ENCODE measurements at regions not wholly inside any gene's neighbourhood (a gene's known extent, or its start where the extent isn't known, plus 50 kb on each side); places are given as distances from the start of the nearest gene placed in this dataset.
"Not testable (repeated sequence)": the region's sequence is repeated elsewhere in the genome, so short reads cannot be mapped to it uniquely, and the experiment has no call there.

DNA sequence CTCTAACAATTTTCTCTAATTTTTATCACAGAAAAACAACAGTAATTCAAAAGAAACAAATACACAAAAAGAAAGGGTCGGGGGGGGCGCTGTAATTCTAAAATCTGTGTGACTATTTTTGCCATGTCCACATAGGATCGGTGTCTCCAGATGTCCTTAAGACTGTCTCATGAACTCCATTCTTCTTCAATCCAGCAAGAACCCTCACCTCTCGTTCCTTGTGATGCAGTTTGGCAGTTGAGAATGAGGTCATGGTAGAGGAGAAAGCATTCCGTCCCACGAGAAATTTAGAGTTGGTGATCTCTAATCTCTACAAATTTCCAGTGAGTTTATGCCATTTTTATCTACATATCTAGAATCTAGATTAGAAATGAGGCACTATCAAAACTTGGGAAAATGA is 394.7 kb downstream of the TFEC start:
- DNase-seq = no peak

DNA sequence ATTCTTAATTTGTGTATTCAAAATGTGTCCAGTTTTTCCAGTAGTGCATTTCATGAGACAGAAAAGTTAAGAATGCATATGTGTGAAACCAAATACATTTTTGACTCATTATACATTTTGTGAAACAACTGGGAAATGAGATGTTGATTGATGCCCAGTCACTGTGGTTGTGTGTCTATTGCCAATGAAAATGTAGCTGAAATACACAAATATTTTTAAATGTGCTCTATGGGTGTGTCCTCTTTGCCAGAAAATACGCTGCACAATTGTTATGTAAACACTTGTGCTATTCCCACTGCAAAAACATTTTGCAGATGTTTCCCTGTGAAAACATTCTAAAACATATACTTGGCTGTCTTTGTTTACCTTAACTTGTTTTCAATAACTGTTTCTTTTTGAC is 395.2 kb downstream of the TFEC start:
- DNase-seq = no peak

DNA sequence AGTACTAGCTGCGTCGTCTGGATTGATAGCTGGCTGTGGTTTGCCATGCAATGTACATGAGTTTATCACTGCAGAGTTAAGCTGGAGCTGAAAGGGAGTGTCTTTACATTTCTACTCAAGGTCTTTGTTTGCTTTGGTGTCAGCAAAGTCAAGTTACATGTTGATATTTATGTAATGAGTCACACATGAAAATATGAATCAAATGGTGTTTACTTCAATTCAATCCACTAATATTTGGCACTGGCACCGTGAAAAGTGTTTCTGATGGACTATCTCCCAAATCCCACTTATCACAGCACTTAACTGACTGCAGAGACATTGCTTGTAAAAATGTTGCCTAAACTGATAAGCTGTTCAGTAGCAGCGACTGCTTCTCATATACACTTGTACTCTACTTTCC is 395.9 kb downstream of the TFEC start:
- no peak for DNase-seq

DNA sequence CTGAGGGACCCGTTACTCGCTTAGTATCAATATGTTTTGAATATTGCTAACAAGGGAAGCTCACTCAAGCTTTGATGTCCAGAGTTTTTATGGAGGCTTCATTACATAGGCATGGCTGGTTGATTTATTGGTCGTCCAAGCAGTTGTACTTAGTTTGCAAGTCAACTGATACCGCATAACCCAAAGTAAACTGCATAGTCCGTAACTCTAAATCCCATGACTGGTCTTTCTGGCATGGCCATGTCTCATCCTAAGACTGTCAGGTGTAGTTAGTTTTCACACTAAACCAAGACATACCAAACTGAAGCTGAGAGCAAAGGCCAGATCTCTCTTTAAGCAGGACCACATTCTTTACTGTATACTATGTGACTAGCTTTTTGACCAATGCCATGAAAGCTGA is 397.9 kb downstream of the TFEC start:
- DNase-seq = no peak

DNA sequence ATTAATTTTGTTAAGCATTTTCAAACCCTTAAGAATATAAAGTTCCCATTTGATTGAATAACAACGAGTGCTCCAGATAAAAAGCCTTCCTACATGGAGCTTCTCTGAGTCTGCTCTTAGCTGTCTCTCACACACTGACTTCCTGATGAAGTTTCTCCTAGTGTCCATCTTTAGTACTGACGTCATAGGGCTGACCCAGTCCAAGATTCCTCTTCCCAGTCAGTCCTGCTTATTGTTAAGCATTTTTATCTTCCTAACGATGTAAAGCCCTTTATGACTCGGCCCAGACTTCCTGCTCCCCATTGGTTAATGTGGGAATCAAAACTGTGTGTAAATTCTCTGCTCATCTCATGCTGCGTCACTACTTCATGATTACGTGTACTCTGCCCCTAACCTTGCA is 398.8 kb downstream of the TFEC start:
- DNase-seq = no peak

DNA sequence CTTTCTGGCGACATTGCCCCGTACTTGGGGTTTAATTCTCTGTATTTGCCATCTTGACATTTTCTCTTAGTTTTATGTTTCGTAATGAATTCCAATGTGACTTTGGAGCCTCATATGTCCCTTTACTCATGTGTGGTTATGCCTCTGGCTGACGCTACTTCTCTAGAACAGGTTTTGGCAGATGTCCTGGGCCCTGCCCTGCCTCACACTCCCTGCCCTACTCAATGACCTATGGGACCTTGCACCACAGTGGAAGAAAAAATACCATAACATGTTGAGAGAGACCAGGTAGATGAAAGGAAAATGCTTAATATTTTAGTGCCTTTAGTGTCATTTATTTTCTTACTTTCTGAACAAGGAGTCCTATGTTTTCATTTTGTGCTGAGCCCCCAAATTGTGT is 400.5 kb downstream of the TFEC start:
- no peak for DNase-seq

DNA sequence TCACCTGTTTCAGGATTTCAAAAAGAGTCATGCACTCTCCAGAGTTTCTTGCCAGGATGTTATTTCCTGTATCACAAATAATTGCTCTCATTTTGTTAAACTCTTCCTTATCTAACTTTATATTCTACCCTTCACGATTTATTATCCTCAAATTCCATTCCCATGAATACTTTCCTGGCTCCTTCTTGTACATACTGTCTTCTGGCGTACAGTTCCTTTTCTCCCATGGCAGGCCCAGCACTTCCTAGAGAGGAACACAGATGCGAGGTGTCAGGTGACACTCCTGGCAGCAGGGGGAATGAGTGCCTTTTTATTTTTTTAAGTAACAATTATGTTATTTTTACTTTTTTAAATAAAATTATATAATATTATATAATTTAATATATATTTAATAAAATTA is 411.9 kb downstream of the TFEC start:
- DNase-seq = no peak

DNA sequence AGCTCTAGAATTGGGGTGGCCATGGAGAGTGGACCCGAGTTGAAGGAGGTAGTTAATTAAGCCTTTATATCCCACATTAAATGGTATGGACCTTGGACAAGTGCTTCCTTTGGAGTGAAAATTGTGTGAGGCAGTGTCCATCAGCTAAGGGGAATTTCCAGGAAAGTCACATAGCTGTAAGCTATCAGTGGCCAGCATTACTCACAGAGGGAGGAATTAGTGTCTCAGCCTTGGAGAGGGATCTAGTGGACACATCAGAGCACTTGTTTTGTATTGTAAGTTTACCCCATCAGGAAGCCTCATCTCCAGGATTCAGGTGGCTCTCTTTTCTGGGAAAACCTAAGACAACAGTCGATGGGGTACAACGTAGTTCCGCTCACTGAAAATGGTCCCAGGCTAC is 416.7 kb downstream of the TFEC start:
- no peak for DNase-seq

DNA sequence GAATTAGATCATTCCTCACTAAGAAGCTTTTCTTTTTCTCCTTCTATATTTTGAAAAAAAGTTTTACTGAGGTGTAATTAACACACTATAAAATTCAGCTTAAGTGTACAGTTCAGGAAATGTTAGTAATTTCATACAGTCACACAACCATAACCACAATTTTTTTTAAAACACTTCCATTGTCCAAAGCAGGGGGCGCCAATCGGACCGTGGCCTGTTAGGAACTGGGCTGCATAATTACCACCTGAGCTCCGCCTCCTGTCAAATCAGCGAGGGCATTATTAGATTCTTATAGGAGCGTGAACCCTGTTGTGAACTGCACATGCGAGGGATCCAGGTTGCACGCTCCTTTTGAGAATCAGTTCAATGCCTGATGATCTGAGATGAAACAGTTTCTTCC is 427.1 kb downstream of the TFEC start:
- no peak for DNase-seq

DNA sequence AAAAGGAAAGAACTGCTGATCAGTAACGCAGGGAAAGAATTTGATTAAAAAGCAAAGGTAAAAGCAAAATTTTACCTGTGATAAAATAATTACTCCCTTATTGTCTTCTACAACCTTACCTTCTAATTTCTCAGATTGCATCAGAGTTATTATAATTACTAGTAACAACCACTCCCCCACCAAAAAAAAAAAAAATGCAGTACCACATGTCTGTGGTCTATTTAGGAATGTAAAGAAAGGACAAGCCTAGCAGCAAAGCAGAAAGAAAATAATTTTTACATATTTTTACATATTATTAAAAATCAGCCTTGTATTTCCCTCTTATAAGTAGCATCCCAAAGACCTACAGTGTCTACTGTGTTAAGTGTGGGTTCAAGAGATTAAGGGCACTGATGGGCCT is 430.4 kb downstream of the TFEC start:
- DNase-seq = no peak

DNA sequence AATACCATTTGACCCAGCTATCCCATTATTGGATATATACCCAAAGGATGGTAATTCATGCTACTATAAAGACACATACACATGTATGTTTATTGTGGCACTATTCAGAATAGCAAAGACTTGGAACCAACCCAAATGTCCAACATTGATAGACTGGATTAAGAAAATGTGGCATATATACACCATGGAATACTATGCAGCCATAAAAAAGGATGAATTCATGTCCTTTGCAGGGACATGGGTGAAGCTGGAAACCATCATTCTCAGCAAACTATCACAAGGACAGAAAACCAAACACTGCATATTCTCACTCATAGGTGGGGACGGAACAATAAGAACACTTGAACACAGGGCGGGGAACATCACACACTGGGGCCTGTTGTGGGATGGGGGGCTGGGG is 431.4 kb downstream of the TFEC start:
- not testable (repeated sequence) for DNase-seq

DNA sequence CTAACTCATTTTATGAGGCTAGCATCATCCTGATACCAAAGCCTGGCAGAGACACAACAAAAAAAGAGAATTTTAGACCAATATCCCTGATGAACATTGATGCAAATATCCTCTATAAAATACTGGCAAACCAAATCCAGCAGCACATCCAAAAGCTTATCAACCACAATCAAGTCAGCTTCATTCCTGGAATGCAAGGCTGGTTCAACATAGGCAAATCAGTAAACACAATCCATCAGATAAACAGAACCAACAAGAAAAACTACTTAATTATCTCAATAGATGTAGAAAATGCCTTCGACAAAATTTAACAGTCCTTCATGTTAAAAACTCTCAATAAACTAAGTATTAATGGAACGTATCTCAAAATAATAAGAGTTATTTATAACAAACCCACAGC is 433.3 kb downstream of the TFEC start:
- DNase-seq = not testable (repeated sequence)

DNA sequence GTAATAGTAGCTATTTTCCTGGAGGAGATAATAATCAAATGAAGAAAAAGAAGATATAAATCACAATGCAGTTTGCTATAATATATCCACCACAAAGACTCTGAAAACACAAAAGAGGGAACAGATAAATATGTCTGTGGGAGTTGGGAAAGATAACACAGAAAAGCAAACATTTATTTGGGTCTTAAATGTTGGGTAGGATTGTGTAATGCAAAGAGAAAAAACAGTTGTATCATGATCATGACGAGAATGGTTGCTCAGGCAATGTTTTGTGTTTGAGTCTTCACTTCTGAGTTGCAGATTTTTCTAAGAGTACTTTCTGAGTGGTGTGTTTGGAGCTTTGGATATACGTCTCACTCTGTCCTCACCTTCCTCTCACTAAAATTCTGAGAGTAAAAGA is 437.5 kb downstream of the TFEC start:
- no peak for DNase-seq

DNA sequence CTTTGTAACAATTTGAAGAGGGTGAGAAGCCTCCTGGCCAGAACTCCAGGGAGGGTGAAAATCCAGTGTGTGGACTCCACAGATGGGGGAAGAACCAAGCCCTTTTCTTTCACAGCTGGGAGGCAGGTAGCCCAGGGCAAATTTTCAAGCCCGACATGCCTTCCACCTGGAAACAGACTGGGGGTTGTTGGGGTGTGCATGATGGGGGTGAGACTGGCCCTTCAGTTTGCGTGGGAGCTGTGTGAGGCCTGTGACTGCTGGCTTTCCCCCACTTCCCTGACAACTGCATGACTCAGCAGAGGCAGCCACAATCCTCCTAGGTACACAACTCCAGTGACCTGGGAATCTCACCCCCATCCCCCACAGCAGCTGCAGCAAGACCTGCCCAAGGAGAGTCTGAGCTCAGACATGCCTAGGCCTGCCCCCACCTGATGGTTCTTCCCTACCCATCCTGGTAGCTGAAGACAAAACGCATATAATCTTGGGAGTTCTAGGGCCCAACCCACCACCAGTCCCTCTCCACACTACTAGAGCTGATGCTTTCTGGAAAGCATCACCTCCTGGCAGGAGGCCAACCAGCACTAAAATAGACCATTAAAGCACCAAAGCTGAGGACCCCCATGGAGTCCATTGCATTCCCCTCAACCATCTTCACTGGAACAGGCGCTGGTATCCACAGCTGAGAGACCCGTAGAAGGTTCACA is 445.4 kb downstream of the TFEC start:
- DNase-seq = no peak

DNA sequence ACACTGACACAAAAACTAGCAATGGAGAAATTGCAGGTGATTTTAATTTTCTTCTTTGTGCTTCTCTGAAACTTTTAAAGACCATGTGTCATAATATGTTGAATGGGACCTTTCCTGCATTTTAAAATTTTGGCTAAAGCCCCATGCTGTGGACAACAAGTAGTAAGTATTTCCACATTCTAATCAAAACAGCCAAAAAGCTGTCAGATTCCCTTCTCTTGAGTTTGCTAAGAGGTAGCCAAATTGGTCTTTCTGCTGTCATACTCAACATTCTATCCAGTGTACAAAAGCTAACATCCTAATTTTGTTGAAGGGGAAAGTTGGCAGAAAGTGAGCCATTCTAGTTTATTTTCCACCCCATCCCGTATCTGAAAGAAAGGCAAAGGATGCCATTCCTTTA is 447.6 kb downstream of the TFEC start:
- no peak for DNase-seq

DNA sequence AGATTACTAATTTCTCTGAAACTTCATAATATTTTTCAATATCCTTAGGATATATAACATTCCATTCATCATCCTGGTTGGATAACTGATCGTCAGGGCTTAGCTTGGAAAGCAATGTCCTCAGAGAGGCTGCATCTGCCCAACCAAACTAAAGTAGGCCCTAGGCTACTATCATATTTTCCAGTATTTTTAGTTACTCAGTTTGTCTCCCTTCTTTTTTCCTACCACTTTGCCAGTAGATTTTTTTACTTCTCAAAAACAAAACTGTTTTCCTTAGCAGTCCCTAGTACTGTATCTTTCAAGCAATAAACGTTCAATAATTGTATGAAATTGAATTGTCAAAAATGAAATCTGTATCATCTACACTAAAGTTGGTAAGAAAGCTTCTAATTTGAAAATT is 452.0 kb downstream of the TFEC start:
- no peak for DNase-seq

DNA sequence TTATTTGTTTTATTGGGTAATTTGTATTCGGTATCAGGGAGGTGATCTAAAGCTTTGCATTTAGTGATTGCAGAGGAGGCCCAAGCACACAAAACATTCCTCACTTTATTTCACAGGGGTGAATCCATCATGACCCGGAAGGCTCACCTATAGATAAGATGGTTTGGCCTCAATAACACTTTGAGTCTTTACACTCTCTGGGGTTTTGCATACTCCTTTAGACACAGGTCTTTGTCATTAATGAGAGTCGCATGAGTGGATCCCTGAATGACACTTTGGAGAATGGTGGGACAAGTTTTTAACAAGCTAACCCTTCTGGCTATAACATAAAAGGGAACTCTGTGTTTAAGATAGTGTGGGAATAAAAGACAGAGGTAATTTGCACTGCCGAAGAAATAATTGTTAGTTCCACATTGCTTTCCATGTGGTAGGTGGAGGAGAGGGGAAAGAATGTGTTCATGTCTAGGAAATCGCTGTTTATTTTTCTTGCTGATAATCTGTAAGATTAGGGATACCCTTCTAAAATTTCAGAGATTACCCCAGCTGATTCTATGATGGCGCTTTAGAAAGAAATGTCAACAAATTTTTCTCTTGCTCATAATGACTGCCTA is 455.8 kb downstream of the TFEC start:
- DNase-seq = no peak

DNA sequence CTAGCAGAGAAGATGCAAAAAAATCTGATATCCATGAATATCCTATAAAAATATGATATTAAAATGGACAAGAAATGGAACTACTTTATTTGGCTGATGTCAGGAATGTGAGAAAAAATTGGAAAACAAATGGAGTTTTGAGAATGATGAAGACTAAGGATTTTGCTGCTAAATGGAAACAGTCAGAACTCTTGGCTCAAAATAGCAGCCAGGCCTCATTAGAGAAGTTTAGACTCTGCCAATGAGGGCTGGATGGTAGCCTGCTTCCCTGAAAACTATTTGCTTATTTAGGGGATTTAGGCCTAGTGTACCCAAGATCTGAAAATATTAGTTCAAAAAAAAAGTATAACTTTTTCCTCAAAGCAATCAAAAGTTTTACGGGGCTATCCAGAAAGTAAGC is 458.5 kb downstream of the TFEC start:
- no peak for DNase-seq

DNA sequence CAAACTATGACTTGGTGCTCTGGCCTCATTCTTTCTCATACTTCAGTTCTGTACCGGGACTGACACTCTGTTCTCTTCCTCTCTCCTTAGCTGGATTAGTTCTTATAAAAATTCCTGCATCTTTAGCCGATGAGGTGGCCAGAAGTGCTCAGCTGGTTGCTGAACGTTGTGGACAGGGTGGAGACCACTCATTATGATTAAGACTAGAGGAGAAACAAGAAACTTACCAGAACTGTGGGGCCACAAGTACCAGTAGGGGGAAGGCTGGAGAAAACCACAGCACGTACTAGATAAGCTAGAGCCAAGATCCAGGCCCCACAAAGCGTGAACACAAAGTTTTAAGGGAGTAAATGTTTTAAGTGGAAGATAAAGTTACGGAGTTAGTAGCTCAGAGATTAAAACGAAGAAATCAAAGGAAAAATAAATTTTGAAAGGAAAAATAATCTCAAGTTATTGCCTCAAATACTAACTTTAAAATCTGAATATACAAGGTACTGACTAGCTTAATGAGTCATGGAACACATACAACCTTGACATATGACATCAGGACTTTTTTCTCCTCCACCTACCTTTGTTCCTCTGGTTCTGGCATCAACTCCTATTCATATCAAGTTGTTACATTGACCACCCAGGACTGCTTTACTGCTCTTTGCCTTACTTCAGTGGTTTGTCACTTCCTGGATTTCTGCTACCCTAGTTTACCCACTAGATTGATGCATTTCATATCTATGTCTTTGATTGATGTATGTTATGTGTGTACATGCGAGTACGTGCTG is 469.0 kb downstream of the TFEC start:
- no peak for DNase-seq

DNA sequence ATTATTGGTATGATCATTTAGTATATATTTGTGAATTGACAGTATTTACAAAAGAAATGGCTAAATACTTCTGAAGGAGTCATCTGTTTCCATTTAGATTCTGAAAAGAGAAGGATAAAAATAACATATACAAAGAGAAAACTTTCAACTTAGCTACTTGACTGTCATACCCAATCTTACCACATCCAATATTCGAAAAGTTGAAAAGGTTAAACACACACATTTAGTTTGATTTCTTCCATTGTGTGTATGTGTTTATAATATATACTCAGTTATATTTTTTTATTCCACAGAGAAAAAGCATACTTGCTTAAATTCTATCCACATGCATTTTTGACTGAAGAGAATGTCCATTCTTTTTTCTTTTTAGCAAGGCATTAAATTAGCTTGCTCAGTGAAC is 470.7 kb downstream of the TFEC start:
- DNase-seq = no peak

DNA sequence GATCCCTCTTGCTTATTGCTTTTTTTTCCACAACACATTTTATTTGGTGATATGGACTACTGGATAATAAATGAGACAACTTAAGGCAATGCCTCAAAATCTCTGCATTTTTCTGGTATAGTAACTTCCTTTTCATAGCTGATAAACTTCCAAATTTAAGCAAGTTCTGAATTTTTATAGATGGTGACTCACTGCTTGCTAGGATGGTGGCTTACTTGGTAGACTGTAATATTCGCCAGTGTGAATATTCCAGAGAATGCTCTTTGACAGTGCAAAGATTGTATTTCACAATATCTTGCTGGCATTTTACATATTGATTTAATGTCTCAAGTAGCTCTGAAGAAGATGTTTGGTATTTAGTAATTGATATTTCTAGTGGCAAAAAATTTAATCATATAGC is 472.4 kb downstream of the TFEC start:
- DNase-seq = no peak

DNA sequence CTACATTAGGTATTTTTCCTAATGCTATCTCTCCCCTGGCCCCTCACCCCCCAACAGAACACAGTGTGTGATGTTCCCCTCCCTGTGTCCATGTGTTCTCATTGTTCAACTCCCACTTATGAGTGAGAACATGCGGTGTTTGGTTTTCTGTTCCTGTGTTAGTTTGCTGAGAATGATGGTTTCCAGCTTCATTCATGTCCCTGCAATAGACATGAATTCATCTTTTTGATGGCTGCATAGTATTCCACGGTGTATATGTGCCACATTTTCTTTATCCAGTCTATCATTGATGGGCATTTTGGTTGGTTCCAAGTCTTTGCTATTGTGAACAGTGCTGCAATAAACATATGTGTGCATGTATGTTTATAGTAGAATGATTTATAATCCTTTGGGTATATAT is 473.3 kb downstream of the TFEC start:
- not testable (repeated sequence) for DNase-seq

DNA sequence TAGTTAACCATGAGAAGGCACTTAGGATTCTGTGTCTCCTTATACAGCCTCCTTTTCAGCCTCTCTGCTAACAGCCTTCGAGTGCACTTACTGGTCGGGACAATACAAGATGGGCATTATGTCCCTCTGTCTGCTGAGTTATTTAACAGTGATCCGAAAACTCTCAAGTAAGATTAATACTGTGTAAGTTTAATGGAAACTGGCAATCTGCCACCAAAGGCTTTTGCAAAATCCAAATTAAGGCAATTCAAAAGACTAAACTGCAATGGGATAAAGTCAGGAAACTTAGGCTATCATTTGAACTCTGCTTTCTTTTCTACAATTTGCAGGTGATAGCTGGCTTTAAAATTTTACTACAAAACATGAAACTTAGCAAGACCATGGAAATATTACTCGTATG is 477.8 kb downstream of the TFEC start:
- no peak for DNase-seq

DNA sequence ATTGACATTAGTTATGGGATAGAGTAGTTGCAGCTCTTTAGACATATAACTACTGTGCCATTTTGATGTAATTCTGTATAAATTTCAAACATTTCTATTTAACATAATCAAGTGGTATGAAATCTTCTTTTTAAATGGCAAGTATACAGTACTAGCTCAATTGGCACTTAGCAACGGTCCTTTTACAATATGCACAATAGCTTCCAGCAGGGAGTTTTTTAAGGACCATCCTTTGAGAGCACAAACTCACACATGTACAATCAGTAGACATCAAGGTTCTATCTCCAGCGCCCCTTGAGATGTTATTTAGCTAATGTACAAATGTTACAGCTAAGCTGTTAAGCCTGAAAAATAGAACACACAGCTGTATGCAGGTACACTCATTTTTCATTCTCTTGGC is 480.7 kb downstream of the TFEC start:
- DNase-seq = no peak

DNA sequence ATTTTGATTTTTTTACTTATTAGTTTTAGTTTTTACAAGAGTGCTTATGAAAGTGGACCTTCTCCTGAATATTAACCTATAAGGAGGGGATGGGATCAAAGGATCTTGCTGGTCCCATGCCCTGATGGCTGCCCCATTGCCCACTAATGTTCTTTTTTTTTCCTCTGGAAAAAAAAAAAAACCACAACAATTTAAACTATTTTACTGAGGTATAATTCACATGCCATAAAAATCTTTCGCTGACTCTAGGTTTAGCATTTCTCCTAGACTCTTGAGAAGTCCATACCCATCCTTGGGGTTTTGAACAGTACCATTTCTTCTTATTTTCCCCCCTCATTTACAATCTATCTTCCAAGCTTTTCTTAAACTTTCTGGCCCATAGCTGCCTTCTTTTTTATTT is 481.8 kb downstream of the TFEC start:
- no peak for DNase-seq

All from activated CD4-positive, alpha-beta T cell treated with anti-CD3 and anti-CD28 coated beads for 48 hours (primary cell).